NCI-H82 treated with DMSO at 0.1 percent for 48 hours (cell line): ENCODE measurements at regions not wholly inside any gene's neighbourhood (a gene's known extent, or its start where the extent isn't known, plus 50 kb on each side); places are given as distances from the start of the nearest gene placed in this dataset.

Experiments
- DNase-seq: peaks from one replicate; lab custom pipeline; 2025; ENCODE audit not compliant: unreplicated experiment; lab: John Stamatoyannopoulos, UW

- DNase-seq, result no peak
These were observed 665.0 kb downstream of the NTRK3 start for GRCh38 chr15:87591582-87591981.

DNA sequence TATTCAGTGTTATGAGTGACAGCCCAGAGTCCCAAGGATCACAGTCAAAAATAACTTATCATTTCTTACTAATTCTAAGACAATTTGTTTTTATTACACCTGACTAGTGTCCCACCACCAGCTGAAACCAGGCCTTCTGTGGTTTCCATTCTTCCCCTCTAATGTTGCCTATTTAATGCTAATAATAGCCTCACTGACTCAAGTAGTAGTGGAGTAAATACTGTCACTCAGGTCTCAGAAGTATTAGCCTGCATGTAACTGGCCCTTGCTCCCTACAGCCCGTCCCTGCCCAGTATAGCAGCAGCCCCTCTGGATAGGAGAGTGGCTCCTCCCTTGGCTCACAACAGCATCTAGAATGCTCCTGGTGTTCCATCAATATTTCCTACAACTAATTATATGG lies 665.5 kb downstream of the NTRK3 start:
- DNase-seq, result no peak

GRCh38 chr15:87589134-87589533 lies 667.4 kb downstream of the NTRK3 start:
- no peak for DNase-seq

DNA sequence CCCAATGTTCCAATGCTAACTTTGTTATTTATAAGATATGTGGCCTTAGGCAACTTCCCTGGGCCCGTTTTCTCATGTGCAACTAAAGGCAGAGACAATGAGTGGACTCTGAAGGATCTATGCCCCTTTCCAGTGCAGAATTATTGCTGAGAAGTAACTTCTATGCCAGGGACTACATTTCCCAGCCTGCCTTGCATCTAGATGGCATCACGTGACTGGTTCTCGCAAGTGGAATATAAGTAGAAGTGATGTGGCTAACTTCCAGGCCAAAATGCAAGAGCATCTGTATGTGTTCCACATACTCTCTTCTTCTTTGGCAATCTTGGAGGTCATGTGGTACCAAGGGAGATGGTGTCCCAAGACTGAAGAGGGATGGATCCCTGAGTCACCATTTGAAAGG lies 674.4 kb downstream of the NTRK3 start:
- DNase-seq, result no peak

- DNase-seq, result no peak
These were observed 677.0 kb downstream of the NTRK3 start for GRCh38 chr15:87579537-87579936.

- DNase-seq, result no peak
These were observed 677.8 kb downstream of the NTRK3 start for GRCh38 chr15:87578776-87579175.

DNA sequence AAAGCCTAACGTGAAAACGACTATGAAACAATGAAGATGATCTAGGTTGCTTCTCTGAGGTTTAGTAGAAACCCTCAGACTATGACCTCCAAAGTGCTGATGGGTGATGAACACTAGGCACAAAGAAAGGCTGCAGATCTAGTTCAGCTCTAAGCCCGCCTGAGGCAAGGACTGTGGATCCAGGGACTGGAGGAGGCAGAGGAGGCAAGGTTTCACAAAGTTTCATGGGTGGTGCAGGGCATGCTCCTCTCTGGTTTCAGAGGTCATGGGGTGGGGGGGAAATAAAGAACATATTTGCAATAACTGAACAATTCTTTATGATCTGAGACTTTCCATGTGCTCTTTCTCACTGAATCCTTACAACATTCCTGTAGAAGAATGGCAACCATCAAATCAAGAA lies 679.2 kb downstream of the NTRK3 start:
- no peak for DNase-seq

GRCh38 chr15:87576486-87577176 lies 679.9 kb downstream of the NTRK3 start:
- no peak for DNase-seq

DNA sequence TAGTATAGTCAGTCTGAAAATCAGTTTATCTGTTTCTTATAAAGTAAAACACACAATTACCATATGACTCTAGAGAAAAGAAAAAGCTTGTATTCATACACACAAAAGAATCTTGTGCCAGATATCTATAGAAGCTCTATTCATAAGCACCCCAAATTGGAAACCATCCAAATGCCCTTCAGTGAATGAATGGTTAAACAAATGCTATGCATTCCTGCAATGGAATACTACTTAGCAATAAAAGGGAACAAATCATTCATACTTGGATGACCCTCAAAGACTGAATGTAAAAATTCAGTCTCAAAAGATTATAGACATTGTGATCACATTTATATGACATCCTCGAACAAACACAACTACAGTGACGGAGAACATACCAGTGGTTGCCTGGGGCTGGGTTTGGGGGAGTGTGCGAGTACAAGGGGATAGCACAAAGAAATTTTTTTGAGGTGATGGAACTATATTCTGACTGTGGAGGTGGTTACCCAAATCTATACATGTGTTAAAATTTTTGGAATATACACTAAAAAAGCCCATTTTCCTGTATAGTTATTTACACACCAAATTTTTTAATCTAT lies 680.6 kb downstream of the NTRK3 start:
- no peak for DNase-seq

DNA sequence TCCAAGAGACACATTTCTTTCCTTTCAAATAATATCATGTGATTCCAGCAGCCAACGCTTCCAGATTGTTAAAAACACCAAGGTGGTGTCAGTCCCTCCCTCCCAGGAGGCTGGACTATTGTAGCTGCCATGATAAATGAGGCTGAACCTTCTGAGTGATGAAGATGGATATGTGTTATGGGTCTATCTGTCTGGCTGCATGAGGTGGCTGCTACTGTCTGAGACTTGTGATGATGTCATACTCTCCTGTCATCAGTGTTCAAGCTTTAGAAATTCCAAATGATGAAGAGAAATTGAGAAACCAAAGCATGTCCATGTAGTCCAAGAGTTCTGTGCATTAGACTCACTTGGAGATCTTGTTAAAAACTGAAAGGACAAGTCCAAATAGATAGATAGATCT lies 683.0 kb downstream of the NTRK3 start:
- no peak for DNase-seq

- no peak for DNase-seq
These were observed 683.5 kb downstream of the NTRK3 start for GRCh38 chr15:87573039-87573438.

DNA sequence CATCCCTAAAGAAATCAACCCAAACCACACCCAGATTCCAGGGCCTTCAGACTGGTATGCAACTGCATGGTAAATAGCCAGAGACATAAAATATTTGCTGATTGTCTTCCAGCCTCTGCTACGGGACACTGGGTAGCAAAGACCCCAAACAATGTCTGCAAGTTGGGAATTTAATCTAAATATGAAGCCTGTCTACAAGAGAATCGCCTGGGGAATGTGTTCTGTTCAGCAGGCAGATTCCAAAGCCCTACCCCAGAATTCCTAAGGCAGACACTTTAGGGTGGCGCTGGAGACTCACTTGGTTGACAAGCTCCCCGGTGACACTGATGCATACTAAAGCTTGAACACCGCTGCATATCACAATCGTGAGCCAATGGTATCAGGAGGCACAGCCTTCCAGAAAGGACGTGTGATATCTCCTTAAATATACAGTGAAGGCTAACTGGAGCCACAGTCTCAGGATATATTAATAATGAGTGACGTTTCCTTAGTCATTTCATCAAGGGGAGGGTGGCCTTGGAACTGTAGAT lies 684.1 kb downstream of the NTRK3 start:
- no peak for DNase-seq

DNA sequence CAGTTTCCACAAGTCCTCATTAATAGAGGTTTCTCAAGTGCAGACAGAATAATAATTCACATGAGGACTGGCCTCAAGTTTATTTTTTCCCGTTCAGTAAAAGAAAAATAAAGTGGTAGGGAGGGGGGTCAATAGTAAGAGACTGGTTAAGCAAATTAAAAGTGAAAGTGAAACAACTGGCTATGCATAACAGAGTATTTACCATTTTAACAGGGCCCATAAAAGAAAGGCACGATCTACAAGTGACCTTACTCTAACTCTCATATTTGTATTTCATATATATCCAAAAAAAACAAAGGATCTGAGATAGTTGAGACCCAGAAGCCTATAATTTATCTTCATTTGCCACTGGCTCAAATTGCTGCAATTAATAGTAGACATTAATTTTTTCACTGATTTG lies 686.3 kb downstream of the NTRK3 start:
- DNase-seq, result no peak

GRCh38 chr15:87569581-87569980 lies 687.0 kb downstream of the NTRK3 start:
- DNase-seq, result no peak

DNA sequence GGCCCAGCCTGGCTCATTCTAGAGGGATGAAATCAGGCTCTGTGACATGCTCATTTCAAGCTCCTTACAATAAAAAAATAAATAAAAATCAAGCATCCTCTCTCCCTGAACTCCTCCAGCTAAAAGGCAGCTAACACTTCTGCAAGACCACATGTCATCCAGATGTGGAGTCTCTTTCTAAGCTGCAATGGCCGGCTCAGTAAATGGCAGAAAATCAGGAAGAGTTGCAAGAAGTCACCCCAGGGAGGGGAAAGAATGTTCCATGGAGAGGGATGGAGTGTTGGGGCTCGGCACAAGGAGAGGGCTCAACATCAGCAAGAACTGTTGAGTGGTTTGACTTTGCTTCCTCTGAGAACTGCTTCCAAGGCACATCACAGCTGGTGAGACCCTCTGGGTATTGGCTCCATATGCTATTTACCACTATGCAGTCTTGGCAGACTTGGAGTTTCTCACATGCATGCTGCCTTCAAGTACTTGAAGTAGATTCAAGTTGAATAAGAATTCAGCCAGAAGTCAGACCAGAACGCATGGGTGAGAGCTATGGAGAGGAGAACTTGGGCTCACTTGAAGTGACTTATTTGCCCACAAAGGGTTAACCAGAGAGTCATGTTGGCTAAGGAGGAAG lies 689.0 kb downstream of the NTRK3 start:
- DNase-seq, result no peak

DNA sequence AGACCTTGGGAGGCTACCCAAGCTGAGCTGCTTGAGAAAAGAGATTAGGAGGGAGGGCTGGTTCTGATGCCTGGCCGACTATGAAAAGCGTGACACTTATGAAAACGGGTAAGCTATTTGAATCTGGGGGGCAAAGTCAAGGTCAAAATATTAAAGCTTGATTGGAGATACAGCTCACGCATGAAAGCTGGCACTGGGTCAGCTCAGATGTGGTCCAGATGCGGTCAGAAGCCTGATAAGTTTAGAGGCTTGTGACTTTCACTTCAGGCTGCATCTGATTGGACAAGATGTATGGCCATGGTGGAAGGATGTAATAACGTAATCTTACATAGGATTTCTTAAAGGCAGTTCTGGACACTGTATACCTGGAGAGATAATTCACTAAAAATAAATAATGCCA lies 690.3 kb downstream of the NTRK3 start:
- no peak for DNase-seq

DNA sequence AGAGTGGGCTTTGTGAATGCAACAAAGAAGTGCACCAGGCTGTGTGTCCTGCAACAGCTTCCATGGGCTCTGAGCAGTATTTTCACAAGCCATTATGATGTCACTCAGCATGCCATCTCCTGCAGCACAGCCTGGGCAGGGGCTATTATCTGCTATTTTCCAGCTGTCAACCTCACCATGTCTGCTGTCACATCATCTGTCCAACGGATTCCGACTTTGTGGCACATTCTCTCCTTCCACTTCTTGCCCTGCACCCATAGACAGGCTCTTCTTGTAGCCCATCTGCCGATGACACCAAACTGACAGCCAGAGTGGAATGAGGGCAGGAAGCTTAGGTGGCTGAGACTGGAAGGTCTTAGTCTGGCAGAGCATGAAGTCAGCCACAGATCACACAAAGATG lies 691.9 kb downstream of the NTRK3 start:
- DNase-seq, result no peak

DNA sequence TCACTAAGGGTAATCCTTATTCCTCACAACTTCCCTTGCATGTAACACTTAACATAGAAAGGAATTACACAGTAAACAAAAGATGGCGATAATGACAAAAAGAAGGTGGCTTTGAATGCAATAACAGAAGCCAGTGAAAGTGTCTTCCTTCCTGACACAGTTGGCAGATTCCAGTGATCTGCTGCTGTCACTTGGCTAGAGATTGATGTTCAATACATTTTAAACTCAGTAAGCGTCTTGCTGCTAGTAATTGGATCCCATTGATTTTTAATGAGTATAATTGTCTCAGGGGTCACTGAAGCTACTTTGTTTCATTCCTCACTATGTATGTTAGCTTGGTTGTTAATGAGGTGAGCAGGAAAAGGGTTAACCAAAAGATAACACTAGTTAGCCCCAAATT lies 692.7 kb downstream of the NTRK3 start:
- peak; percentile 48 for DNase-seq

DNA sequence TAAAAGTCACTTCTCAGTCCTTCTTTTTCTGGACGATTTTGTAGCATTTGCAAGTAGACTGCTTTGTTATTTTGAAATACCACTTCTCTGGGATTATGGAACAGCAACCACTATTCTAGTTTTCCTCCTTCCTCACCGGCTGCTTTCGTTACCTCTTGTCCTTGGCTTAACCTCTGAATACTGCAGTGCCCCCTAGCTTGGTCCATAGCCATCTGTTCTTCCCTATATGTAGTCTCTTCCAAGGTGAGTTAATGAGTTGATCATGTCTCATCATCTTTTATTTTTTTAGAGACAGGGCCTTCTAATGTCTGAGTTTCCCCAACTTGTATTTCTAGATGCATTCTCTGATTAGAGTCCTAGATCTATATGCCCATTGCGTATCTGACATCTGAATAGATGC lies 694.3 kb downstream of the NTRK3 start:
- DNase-seq, result no peak

DNA sequence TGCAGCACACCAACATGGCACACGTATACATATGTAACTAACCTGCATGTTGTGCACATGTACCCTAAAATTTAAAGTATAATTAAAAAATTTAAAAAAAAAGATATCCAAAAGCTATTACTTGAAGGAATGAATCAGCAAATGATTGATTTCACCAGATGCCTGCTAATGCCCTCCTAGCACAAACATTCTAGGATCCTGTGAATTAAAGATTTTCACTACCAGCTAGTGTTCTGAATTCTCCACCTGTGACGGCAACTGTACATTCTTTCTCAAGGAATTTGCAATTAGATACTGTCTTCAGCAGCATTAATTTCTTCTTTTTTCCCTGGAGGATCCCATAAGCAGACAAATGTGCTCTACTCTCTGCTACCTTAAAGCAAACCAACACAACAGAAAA lies 694.9 kb downstream of the NTRK3 start:
- DNase-seq, result no peak

- DNase-seq, result no peak
These were observed 698.7 kb downstream of the NTRK3 start for GRCh38 chr15:87557881-87558280.

DNA sequence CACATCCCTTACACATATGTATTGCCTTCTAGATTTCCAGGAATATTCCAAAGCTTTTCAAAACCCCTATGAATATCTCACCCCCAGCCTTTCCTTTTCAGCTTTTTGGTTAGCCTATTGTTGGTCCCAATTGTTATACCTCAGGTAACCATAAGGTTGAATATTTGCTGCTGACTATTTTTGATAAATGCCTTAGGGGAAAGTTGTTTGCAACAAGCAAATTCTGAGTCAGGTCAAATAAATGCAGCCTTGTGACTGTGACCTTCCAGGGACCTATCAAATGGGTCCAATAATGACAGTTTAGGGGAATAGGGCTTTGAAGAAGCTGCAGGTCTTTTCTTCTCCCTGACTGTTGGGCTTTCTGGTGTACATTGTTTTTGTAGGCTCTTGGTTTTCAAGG lies 699.7 kb downstream of the NTRK3 start:
- DNase-seq, result no peak
